B cell (primary cell): ENCODE measurements at regions not wholly inside any gene's neighbourhood (a gene's known extent, or its start where the extent isn't known, plus 50 kb on each side); places are given as distances from the start of the nearest gene placed in this dataset.

ENCODE experiments used
- CTCF ChIP-seq: fragments of 200-600 bp; IDR thresholded peaks from one replicate; pipeline ENCODE4 v1.8.0; 2022; ENCODE audit warnings: antibody characterized with exemption, mild to moderate bottlenecking
- EZH2 ChIP-seq: IDR thresholded peaks from 2 replicates; pipeline ENCODE4 v1.6.1; 2012; ENCODE audit warnings: borderline replicate concordance, low read depth, mild to moderate bottlenecking, moderate library complexity, low read length; ENCODE audit not compliant: insufficient read depth, poor library complexity, severe bottlenecking

- TF ChIP-seq CTCF (no peak), EZH2 (no peak)
These were observed 119.4 kb downstream of the UQCRFS1 start for GRCh38 chr19:29093553-29093908.
